ENCODE measurements at regions not wholly inside any gene's neighbourhood (a gene's known extent, or its start where the extent isn't known, plus 50 kb on each side); places are given as distances from the start of the nearest gene placed in this dataset.
A peak's percentile ranks its signal among the peaks of the same experiment; 100 is the strongest.

DNA sequence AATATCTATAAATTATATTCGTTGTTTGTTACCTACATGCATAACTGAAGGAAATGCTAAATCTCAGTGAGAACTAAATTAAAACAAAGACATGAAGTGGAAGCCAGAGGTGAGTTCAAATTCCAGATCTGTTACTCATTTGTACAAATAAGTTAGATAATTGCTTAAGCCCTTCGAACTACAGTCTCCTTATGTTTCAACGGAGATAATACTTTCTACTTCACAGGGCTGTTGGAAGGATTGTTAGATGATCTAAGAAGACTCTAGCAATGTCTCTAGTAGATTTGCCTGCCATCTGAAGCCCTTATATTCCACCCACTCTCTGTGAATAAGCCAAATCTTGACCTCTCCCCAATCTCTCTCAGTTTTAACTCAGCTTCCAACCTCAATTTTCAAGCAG lies 125.8 kb downstream of the P2RY1 start:
- DNase-seq: no peak

DNA sequence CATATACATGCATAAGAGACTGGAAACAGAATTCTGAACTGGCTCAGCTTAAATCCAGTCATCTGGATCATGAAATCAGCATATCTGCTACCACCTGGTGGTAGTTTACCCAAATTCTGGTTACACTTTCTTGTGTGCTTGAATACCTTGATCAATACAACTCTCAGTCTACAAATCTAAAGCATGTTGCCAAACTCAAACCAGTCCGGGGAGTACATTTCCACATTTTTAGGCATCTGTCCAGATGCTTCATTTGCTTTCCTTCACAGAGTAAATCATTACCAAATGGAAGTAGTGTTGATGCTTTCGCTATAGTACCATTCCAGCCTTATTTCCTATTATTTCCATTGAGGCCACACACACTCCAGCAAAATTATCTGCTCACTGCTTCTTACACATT lies 126.4 kb downstream of the P2RY1 start:
- DNase-seq: no peak

DNA sequence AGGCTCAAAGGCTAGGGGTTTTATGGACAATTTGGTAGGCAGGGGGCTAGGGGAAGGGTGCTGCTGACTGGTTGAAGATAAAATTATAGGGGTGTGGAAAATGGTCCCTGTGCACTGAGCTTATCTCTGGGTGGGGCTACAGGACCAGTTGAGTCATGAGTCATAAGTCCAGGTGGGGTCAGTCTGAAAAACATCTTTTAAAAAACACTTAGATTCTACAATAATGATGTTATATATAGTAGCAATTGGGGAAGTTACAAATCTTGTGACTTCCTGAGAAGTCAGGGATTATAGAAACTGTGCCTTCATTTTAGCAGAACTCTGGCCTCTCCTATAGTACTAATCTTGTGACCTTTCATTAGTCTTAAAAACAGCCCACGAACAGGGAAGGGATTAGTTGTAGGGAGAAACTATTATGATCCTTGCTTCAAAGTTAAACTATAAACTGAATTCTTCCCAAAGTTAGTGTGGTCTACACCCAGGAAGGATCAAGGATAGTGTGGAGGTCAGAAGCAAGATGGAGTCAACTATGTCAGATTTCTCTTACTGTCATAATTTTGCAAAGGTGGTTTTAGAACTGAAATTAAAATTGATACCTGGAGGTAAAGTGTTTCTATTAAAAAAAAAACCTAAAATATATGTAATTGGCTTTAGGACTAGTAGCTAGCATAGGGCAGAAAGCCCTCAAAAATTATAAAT lies 130.1 kb downstream of the P2RY1 start:
- DNase-seq: no peak

DNA sequence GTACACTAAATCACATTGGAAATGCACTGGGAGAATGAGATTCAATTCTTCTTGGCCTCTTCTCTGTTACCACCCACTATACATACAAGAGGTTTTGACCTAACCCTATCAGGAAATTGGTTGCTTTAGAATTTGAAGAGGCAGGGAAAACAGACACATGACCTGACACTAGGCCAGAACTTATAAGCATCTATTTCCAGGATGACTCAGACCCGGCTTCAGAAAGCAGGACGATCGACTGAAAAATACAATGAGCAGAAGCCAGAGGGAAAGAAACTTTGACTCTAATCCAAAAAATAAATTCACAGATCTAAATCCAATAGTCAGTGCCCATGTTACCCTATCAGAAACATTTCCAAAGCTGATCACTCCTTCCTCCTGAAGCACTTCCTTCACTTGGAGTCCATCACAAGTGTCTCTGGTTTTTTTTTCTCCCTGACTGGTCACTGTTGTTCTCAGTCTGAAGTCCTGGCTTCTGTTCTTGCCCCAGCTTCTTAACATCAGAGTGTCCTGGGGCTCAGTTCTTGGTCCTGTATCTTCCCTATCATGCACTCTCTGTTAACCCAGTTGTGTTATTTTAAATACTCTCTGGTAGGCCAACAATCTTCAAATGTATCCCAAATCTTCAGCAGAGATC lies 133.6 kb downstream of the P2RY1 start:
- DNase-seq: no peak

DNA sequence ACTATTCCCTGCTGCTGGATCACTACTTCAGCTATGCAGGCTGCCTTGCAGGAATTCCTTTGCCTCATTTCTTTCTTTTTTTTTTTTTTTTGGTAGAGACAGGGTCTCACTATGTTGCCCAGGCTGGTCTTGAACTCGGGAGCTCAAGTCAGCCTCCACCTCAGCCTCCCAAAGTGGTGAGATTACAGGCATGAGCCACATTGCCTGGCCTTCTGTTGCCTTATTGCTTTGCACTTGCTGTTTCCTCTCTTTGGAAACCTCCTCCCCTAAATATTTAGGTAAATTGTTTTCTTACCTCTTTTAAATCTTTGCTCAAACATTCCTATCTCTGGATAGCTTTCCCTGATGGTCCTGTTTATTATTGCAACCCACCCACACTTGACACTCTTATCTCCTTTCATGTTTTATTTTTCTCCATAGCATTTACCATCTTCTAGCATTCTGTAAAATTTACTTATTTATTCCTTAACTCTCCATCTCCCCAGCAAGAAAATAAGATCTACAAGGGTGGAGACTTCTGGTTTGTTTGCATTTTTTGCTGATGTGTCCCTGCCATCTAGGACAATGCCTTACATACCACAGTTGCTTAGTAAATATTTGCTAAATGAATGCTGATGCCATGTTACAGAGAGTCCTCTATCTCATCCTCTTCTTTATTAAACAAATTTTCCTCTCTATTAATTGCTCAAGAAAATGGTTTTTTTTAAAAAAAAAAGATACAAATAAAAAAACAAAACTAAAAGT lies 134.8 kb downstream of the P2RY1 start:
- no peak for DNase-seq

DNA sequence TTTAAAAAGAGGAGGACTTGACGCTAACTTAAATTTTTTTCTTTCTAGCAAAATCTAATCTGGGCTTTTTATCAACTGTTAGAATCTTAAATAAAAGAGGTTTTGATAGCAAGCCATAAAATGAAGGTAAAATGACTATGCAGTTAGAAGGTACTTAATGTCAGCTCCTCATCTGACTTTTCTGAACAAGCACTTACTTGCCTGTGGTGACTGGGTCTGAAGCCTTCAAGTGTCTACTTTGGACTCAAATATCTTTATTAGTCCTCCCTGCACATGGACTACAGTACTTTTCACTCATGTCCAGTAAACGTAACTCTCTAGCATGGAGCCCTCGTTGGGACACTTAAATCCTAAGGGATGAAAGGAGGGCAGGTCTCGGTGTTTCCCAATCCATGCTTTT lies 135.9 kb downstream of the P2RY1 start:
- no peak for DNase-seq

DNA sequence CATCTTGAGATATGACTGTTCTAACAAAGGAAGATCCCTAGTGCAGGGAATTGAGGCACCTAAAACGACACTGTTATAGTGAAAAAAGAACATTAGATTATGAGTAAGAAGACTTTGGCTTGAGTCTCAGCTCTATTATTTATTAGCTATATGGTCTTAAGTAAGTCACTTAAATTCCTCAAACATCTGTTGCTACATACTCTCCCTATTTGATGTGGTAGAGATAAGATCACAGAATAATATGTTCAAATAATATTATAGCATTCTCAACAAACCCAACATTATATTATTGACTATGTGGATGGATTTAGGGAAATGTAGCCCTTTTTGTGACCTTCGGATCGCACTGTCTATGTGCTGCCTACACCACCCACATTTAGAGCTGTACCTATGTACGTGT lies 136.9 kb downstream of the P2RY1 start:
- DNase-seq: no peak

DNA sequence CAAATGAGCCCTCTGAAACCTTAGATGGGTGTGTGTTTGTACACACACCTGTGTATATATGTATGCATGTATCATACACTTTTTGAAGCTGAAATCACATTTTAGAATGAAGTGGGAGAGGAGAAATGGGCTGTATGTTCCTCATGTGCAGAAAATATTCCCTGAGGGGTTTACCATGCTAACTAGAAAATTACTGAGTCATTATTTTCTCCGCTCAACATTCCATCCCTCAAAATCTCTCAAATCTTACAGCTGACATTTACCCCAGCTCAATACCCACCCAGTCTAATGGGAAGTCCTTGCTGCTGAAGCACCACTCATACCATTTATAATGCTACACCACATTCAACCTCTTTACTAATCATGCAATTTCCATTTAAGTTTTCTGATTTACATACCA lies 138.6 kb downstream of the P2RY1 start:
- DNase-seq: no peak

DNA sequence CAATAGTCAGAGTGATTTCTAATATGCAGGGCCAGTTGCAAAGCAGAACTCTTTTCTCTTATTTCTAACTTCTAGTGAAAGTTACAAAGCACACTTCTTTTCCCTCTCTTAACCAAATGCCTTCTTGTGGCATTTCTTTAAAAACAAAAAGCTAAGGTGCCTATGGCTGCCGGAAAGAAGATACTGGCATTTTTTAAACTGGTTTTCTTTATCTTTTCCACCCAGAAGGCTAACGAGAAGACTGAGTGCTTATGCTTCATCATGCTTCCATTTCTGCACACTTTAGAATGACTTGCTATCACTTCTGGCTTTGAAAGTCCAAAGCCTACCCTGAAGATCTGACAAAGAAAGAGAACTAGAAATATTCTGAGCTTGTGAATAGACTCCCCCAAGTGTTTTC lies 141.3 kb downstream of the P2RY1 start:
- no peak for DNase-seq

DNA sequence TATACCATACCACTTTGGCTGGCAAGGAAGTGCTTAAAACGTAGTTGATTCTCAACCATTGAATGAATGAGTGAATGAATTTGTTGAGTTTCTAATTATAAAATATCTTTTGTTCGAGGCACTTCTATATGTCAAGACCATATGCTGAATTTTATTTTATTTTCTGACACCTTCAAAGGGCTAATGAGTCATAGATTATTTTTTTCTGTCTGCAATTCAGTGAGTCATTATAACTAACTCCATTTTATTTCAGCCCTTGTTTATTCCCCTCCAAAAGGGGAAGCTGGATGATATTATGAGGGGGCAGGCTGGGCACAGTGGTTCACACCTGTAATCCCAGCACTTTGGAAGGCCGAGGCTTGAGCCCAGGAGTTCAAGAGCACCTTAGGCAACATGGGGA lies 142.4 kb downstream of the P2RY1 start:
- DNase-seq: no peak

DNA sequence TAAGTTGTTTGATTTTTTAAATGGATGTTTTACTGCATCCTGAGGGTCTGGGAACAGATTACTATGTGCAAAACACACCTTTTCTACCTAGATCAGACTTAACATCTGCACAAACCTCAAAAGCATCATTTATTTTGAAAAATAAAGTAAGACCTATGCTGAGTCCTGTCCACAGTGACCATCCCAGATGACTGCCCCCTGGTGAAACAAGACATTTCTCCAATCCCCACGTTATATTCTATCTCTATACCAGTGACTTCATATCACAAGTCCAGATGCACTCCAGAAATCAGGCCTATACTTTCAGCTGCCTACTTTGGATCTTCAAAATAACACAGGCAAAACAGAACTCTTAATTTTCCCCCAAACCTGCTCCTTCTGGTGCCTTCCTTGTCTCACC lies 143.2 kb downstream of the P2RY1 start:
- DNase-seq: no peak

DNA sequence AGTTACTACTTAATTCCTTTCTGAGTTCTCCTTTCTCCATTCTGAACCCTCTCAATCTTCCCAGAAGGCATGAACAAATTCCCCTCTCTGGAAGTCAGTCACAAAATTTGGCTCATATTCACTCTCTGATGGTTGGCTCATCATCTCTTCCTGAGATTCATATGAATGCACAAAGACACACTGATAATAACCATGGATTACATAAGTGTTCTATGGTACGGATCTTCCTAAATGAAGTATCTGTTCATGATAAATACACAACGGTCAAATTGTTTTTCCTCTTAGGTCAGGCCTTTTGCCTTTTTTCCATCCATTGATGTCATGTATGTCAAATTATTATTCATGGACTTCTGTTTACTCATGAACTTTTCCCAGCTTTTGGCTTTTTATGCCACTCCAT lies 162.6 kb downstream of the P2RY1 start:
- no peak for DNase-seq

DNA sequence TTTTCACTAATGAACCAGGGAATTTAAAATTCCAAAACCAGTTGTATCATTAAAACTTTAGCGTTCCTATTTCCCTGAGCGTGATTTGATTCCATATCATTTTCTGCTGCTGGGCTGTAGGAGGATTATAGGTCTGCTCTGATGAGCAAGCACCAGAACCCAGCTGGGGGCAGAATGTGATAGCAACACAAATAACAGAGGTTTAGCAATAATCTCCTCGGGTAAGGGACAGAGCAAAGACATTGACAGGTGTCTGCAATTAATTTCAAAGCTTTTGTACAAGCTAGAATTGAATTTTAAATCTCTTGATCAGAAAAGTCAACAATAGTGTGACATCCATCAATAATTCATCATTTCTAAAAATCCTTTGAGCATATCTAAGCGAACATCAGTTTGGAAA lies 163.4 kb upstream of the RAP2B start:
- DNase-seq: no peak

DNA sequence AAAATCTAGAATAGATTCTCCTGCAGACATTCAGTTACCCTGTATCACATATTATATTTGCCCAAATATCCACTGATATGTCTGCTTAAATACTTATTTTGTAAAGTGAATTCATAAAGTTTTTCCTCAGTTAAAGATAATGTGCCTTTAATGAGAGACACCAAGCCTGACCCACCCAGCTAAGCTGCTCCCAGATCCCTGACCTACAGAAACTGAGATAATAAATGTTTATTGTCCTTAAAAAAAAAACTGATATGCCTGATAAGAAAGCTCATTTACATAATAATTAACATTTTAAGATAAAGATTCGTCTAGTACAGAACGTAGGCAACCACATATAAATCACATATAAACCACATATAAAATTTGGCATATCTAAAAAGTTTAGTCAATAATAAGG lies 161.7 kb upstream of the RAP2B start:
- DNase-seq: no peak

DNA sequence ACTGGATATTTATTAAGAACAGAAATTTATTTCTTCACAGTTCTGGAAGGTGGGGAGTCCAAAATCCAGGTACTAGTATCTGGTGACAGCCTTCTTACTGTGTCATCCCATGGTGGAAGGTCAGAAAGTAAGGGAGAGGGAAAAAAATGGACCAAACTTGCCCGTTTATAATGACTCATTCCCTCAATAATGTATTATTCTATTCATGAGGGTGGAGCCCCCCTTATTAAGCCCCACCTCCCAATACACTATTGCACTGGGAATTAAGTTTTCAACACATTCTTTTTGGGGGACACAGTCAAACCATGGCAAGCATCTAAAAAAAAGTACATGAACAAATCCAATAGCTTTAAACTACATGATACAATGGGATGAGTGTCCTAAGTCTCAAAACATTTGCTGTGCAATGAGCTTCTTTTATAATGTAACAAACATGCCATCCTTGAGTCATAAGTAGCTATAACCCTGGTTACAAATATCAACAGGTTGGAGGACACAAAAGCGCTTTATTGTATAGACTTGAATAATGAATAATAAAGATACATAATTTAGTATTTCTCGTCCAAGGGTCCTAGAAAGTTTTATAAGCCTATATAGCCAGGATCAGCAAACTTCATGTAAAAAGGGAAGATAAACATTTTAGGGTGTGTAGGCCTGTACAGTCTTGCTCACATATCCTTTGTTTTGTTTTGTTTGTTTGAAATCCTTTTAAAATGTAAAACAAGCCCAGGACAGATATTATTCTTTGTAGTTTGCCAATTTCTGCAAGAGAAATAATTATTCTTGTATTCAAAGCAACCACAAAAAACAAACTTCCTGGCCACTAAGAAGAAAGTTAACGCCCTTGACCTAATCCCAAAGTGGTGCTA lies 160.6 kb upstream of the RAP2B start:
- DNase-seq: no peak

DNA sequence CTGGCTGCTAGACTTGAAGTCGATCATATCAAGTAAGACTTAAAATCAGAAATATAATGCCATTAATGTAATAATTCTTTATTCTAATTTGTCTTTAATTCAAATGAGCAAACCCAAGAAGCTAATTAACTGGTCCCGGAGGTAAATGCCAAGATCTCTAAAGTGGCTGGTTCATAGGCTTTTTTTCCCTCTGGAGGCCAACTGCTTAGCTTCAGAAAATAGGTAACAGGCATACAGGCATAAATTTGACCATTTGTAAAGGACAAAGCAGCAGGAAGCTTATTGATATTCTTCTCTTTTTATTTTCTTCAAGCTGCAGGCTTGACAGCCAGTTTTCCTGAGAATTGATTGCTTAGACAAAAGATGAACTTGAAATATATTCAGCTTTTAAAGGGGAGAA lies 158.6 kb upstream of the RAP2B start:
- DNase-seq: no peak

DNA sequence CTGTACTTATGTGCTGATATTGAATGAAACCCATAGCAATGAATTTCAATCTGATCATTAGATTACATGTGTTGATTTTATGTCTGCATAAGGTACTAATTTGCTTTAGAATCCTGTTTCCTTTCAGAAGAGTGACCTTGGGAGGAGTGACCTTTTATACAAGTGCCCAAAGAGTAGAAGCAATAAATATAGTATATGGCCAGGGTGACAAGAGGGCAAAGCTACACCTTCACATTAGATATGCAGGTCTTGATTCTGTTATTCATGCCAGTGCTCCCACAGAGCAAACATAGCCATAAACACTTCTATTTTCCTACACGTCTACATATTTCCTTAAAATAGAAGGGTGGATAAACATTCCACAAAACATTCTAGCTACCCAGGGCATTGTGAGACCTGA lies 158.2 kb upstream of the RAP2B start:
- DNase-seq: no peak

DNA sequence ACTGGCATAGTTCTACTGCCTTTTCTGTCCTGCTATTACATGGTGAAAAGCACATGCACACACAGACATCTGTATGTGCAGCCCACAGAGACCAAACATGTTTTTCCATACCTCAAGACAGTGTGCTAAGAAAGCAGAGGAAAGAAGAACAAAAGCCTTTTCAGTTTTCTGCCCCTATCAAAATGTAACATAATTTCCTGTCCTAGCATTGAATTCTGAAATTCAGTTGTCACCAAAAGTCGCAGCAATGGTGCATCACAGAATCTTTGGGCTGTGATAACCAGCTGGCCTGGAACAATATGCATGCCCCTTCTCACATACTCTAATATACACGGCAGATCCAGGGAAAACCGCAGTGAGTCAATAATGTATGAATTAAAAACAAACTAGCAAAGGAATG lies 153.8 kb upstream of the RAP2B start:
- no peak for DNase-seq

DNA sequence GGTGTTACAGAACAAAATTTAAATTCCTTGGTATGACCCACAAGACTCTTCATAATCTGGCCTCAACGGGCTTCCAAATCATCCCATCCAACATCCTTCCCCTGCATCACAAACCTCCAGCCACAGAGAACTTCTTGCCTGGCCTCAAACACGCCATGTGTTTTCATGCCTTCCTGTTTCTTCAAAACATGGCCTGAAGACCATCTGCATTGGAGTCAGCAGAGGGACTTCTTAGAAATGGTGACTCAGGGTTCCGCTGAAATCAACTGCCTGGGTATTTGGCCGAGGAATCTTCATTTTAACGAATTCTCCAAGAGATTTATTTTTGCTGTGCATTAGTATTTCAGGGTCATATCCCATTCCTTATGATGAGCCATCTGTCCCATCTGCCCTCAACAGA lies 138.1 kb upstream of the RAP2B start:
- DNase-seq: no peak

DNA sequence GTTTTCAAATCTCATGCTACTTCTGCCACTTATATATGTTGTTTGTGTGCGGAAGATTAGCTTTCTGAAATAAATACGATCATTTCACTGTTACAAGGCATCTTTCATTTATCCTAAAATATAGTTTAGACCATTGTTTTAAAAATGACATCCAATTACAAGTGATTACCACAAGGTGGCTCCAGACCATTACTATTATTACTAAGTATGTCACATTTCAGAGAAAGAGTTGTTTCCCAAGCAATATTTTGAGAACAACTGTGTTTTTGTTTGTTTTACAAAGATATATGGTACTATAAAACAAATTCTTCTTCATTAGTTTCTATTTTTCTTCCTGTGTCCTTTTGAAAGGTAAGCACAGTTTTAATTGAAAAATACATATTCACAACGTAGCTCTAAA lies 136.0 kb upstream of the RAP2B start:
- peak; percentile 40 for DNase-seq

DNA sequence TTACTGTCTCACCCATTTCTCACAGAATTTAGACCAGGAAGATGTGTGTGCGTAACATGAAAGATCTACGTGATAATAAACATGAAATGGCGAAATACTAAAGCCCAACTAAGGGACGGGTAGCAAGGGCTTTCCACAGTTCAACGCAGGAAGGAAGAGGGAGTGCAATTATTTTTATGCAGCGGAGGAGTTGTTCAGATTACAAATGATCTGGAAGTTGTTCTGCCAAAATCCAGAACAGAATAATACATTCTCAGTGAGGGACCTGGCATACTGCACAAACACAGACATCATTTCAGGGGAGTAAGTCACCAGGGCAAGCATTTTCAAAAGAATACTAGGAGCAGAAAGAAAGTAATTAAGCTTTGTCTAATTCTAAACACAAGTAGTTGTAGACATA lies 133.6 kb upstream of the RAP2B start:
- no peak for DNase-seq

DNA sequence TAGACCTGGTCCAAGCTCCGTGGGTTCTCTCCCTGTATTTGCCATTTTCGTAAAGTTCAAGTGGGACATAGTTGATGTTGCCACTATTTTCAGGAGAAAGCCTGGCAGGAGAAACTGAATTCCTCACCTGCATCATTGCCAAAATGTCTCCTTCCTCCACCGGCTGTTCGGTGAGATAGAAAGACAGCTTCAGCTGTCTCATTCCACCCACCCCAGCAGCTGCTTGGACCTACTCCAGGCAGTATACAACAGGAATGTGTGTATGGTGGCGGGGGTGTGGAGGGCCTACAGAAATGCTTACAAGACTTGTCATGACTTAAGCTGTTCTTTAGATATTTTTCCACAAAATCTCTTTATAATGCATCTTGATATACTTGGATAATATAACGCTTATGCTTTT lies 132.7 kb upstream of the RAP2B start:
- DNase-seq: no peak

DNA sequence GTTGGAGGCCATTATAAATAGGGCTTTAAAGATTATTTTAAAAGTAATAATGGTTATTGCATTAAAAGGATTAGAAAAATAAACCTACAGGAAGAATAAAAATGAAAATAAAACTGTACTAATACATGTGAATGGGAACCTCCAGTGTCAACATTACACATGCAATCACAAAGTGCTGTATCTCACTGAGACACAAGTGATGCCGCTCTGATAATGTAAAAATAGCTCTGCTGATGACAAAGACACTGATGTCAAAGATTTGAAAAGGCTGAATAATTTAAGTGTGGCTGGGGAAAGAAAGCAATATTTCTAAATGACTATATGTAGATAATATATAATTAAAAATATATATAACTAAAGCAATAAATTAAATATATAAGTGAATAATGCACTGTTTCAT lies 129.1 kb upstream of the RAP2B start:
- DNase-seq: no peak

DNA sequence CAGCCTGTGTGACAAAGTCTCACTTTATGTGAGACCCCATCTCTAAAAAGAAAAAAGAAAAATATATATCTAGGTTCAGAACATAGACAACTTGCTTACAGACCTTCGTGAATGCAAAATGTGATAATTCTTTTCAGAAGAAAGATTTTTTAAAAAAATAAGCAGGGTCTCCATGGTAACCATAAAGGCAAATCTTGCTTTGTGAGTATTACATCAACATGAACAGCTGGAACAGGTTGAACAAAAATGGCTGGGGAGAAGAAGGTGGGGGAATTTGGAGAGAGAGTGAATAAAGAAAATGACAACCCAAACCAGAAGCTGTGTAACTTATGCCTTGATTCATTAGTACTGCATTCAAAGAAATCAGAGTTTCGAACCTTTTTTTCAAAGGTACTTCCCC lies 125.2 kb upstream of the RAP2B start:
- no peak for DNase-seq

All from CD4-positive, alpha-beta T cell treated with Interleukin-21 for 1 hour (primary cell).